Glutamatergic neuron (in vitro differentiated cells): ENCODE measurements at regions not wholly inside any gene's neighbourhood (a gene's known extent, or its start where the extent isn't known, plus 50 kb on each side); places are given as distances from the start of the nearest gene placed in this dataset.
"Not testable (repeated sequence)": the region's sequence is repeated elsewhere in the genome, so short reads cannot be mapped to it uniquely, and the experiment has no call there.

Experiments used
- DNase-seq: peaks from one replicate; pipeline ENCODE4 v3.0.0; 2022
- H3K27ac Mint-ChIP-seq: one replicate; pipeline ENCODE4 v1.8.0; 2020; ENCODE audit warnings: mild to moderate bottlenecking, mixed read lengths, inconsistent platforms; ENCODE audit not compliant: unreplicated experiment
- H3K27me3 Mint-ChIP-seq: one replicate; pipeline ENCODE4 v1.8.0; 2020; ENCODE audit warnings: mild to moderate bottlenecking, moderate library complexity, mixed read lengths, inconsistent platforms; ENCODE audit not compliant: unreplicated experiment
- H3K36me3 Mint-ChIP-seq: one replicate; pipeline ENCODE4 v1.8.0; 2020; ENCODE audit warnings: mild to moderate bottlenecking, mixed read lengths, inconsistent platforms; ENCODE audit not compliant: unreplicated experiment
- H3K4me1 Mint-ChIP-seq: one replicate; pipeline ENCODE4 v1.8.0; 2020; ENCODE audit warnings: mild to moderate bottlenecking, low read depth, mixed read lengths, inconsistent platforms; ENCODE audit not compliant: unreplicated experiment
- H3K4me3 Mint-ChIP-seq: one replicate; pipeline ENCODE4 v1.8.0; 2020; ENCODE audit warnings: mild to moderate bottlenecking, mixed read lengths, inconsistent platforms; ENCODE audit not compliant: unreplicated experiment
- H3K9me3 Mint-ChIP-seq: one replicate; pipeline ENCODE4 v1.8.0; 2020; ENCODE audit warnings: mild to moderate bottlenecking, moderate library complexity, mixed read lengths, inconsistent platforms; ENCODE audit not compliant: unreplicated experiment
- CTCF ChIP-seq: fragments of 200-600 bp; sonication (generic); IDR thresholded peaks from one replicate; pipeline ENCODE4 v1.5.0; 2021; ENCODE audit not compliant: partially characterized antibody, unreplicated experiment

DNA sequence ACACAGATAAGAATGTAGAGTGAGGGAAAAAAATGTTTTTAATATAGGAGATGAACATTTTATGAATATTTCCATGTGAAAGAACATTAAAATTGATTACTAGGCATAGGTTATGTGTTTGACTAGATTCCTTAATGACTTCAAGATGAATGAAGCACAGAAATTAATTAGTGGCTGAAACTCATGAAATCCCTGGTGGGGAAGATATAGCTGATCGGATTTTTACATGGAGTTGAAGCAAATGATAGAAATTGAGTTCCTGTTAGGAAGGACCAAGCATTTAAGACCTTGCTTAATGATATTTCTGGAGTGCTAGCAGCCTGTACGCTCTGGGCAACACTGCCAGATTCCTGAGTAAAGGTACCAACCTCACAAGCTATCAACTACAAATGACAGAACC lies 68.9 kb upstream of the IVNS1ABP start:
- peaks cover 4% of the 10 kb centered on the region for H3K9me3 Mint-ChIP-seq
- no peak overlapping the region for H3K4me3 Mint-ChIP-seq
- no peaks in the 10 kb centered on the region for H3K4me1 Mint-ChIP-seq
- no peak for TF ChIP-seq CTCF
- DNase-seq: no peak
- H3K36me3 Mint-ChIP-seq: peaks cover 4% of the 10 kb centered on the region
- H3K27ac Mint-ChIP-seq: no peak overlapping the region
- H3K27me3 Mint-ChIP-seq: peaks cover 1% of the 10 kb centered on the region

GRCh38 chr1:185383805-185384204 lies 66.8 kb upstream of the IVNS1ABP start:
- H3K4me1 Mint-ChIP-seq, H3K36me3 Mint-ChIP-seq, H3K27ac Mint-ChIP-seq, DNase-seq, H3K27me3 Mint-ChIP-seq, H3K4me3 Mint-ChIP-seq, H3K9me3 Mint-ChIP-seq: not testable (repeated sequence)

- H3K36me3 Mint-ChIP-seq: no peaks in the 10 kb centered on the region
- no peak overlapping the region for H3K27ac Mint-ChIP-seq
- no peak overlapping the region for H3K4me3 Mint-ChIP-seq
- peaks cover 1% of the 10 kb centered on the region for H3K27me3 Mint-ChIP-seq
- no peak for DNase-seq
- H3K4me1 Mint-ChIP-seq: no peaks in the 10 kb centered on the region
- H3K9me3 Mint-ChIP-seq: peaks cover 1% of the 10 kb centered on the region
- no peak for TF ChIP-seq CTCF
Measured at GRCh38 chr1:185377831-185378230, 60.8 kb upstream of the IVNS1ABP start.

GRCh38 chr1:185376840-185377635 lies 60.0 kb upstream of the IVNS1ABP start:
- no peaks in the 10 kb centered on the region for H3K4me1 Mint-ChIP-seq
- no peaks in the 10 kb centered on the region for H3K36me3 Mint-ChIP-seq
- no peak overlapping the region for H3K4me3 Mint-ChIP-seq
- peaks cover 1% of the 10 kb centered on the region for H3K27me3 Mint-ChIP-seq
- H3K27ac Mint-ChIP-seq: no peak overlapping the region
- DNase-seq: no peak
- peaks cover 1% of the 10 kb centered on the region for H3K9me3 Mint-ChIP-seq
- no peak for TF ChIP-seq CTCF

- no peak for DNase-seq
- Mint-ChIP-seq H3K27ac (no peak overlapping the region), H3K9me3 (peaks cover under 1% of the 10 kb centered on the region), H3K4me3 (no peak overlapping the region), H3K36me3 (no peaks in the 10 kb centered on the region), H3K4me1 (no peaks in the 10 kb centered on the region), H3K27me3 (peaks cover 1% of the 10 kb centered on the region)
- TF ChIP-seq CTCF: no peak
Measured at GRCh38 chr1:185376288-185376687, 59.2 kb upstream of the IVNS1ABP start.
